ENCODE measurements at regions not wholly inside any gene's neighbourhood (a gene's known extent, or its start where the extent isn't known, plus 50 kb on each side); places are given as distances from the start of the nearest gene placed in this dataset.

- DNase-seq (peak; percentile 0), ATAC-seq (ENCODE audit: low read depth in 2 of 2) (peak in 1 of 2 donors; percentile 72)
- H3K27ac Mint-ChIP-seq = peak overlapping the region in 2 of 6 donors; percentile 19 to 88
- peaks cover 0 to 37% (median 18%) of the 10 kb centered on the region in 3 donors for H3K4me1 Mint-ChIP-seq
- no peaks in the 10 kb centered on the region for H3K36me3 Mint-ChIP-seq
- H3K4me3 Mint-ChIP-seq = peak overlapping the region in 1 of 8 donors; percentile 8
- H3K27me3 Mint-ChIP-seq = peaks cover 27 to 71% (median 48%) of the 10 kb centered on the region in 3 donors
- no peaks in the 10 kb centered on the region for H3K9me3 Mint-ChIP-seq
Measured at GRCh38 chr1:112063781-112064728, 74.6 kb upstream of the KCND3 start.

DNA sequence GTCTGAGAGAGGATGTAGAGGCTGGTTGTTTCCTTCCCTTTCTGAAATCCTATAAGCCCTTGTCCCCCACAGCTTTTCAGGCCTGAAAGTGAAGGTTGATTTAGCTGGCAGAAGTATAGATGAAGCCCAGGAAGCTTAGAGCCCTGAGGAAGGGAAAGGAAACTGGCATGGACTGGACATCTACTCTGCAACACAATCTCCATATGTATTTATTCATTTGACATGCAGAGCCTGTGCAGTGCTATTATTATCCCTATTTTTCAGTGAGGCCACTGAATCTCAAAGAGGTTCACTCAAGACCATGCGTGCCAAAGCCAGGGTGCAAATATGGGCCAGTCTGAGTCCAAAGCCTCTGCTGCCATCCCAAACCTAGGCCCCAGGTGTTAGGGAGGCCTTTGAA is 78.5 kb upstream of the KCND3 start:
- Mint-ChIP-seq H3K36me3 (peaks cover 0 to 7% of the 10 kb centered on the region in 2 donors), H3K4me1 (peaks cover 0 to 10% (median 0%) of the 10 kb centered on the region in 3 donors), H3K27ac (no peak overlapping the region), H3K4me3 (no peak overlapping the region), H3K9me3 (peaks cover 0 to 17% (median 8%) of the 10 kb centered on the region in 7 donors), H3K27me3 (peaks cover 33 to 68% (median 50%) of the 10 kb centered on the region in 3 donors)
- ATAC-seq (ENCODE audit: low read depth in 2 of 2) (no peak), DNase-seq (no peak)

GRCh38 chr1:112070677-112071076 is 81.2 kb upstream of the KCND3 start:
- Mint-ChIP-seq H3K9me3 (peaks cover 0 to 17% (median 10%) of the 10 kb centered on the region in 7 donors), H3K4me3 (no peak overlapping the region)

GRCh38 chr1:112074711-112075110 is 85.2 kb upstream of the KCND3 start:
- no peak overlapping the region for H3K4me3 Mint-ChIP-seq
- peaks cover 0 to 17% (median 10%) of the 10 kb centered on the region in 7 donors for H3K9me3 Mint-ChIP-seq
- peaks cover 0 to 7% of the 10 kb centered on the region in 2 donors for H3K36me3 Mint-ChIP-seq
- peak overlapping the region in 1 of 6 donors; percentile 12 for H3K27ac Mint-ChIP-seq
- peaks cover 8 to 30% (median 17%) of the 10 kb centered on the region in 3 donors for H3K27me3 Mint-ChIP-seq
- DNase-seq (no peak), ATAC-seq (ENCODE audit: low read depth in 2 of 2) (no peak)
- no peaks in the 10 kb centered on the region for H3K4me1 Mint-ChIP-seq

More at GRCh38 chr1:112070677-112071076, 81.2 kb upstream of the KCND3 start:
- Mint-ChIP-seq H3K27me3 (peaks cover 19 to 60% (median 39%) of the 10 kb centered on the region in 3 donors), H3K27ac (no peak overlapping the region), H3K36me3 (peaks cover 0 to 7% of the 10 kb centered on the region in 2 donors), H3K4me1 (no peaks in the 10 kb centered on the region)
- ATAC-seq (ENCODE audit: low read depth in 2 of 2) (no peak), DNase-seq (no peak)

DNA sequence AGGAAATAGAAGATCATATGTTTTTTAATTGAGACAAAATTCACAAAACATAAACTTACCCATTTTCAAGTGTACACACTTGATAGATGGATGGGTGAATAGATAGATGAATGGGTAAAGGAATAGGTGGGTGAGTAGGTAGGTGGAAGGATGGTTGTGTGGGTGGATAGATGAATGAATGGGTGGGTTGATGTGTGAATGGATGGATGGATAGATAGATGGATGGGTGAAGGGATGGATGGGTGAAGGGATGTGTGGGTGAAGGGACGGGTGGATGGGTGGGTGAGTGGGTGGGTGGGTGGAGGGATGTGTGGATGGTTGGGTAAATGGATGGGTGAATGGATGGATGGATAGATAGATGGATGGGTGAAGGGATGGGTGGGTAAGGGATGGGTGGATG is 86.1 kb upstream of the KCND3 start:
- Mint-ChIP-seq H3K36me3 (peaks cover 0 to 7% of the 10 kb centered on the region in 2 donors), H3K4me3 (no peak overlapping the region), H3K9me3 (peaks cover 0 to 13% (median 8%) of the 10 kb centered on the region in 7 donors), H3K4me1 (no peaks in the 10 kb centered on the region), H3K27me3 (peaks cover 7 to 21% (median 18%) of the 10 kb centered on the region in 3 donors), H3K27ac (no peak overlapping the region)
- DNase-seq = no peak
- no peak for ATAC-seq (ENCODE audit: low read depth in 2 of 2)

- Mint-ChIP-seq H3K9me3 (peaks cover 0 to 5% (median 0%) of the 10 kb centered on the region in 7 donors), H3K4me3 (no peak overlapping the region), H3K4me1 (no peaks in the 10 kb centered on the region), H3K27me3 (peaks cover 14 to 31% (median 25%) of the 10 kb centered on the region in 3 donors), H3K36me3 (no peaks in the 10 kb centered on the region), H3K27ac (no peak overlapping the region)
- DNase-seq (no peak), ATAC-seq (ENCODE audit: low read depth in 2 of 2) (no peak)
Measured at GRCh38 chr1:112079446-112079845, 90.0 kb upstream of the KCND3 start.

DNA sequence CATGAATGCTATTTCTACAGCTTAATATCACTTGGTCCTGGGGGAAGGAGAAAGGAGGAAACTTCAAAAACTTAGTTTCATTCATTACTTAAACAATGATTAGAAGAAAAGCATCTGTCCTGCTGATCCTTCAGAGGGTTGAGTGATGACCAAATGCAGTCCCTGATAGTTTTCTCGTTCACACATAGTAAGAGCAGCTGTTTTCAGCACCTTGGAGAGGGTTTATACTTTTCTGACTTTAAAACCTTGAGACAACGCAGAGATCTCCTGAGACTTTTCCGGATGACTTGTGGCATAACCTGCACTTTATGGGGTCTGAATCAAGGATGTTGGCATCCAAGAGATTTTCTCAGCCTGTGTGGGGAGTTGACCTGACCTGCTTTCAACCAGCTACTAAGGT is 94.0 kb upstream of the KCND3 start:
- H3K4me1 Mint-ChIP-seq = peaks cover 0 to 4% (median 0%) of the 10 kb centered on the region in 3 donors
- ATAC-seq (ENCODE audit: low read depth in 2 of 2) (no peak), DNase-seq (no peak)
- H3K4me3 Mint-ChIP-seq = no peak overlapping the region
- H3K9me3 Mint-ChIP-seq = peaks cover 0 to 5% (median 0%) of the 10 kb centered on the region in 7 donors
- peaks cover 19 to 43% (median 38%) of the 10 kb centered on the region in 3 donors for H3K27me3 Mint-ChIP-seq
- H3K27ac Mint-ChIP-seq = no peak overlapping the region
- no peaks in the 10 kb centered on the region for H3K36me3 Mint-ChIP-seq

GRCh38 chr1:112092656-112093371 is 103.3 kb upstream of the KCND3 start:
- Mint-ChIP-seq H3K27ac (no peak overlapping the region), H3K36me3 (no peaks in the 10 kb centered on the region), H3K4me3 (no peak overlapping the region), H3K4me1 (no peaks in the 10 kb centered on the region), H3K9me3 (peaks cover 0 to 5% (median 0%) of the 10 kb centered on the region in 7 donors), H3K27me3 (peaks cover 41 to 52% (median 46%) of the 10 kb centered on the region in 3 donors)
- DNase-seq (no peak), ATAC-seq (ENCODE audit: low read depth in 2 of 2) (no peak)

DNA sequence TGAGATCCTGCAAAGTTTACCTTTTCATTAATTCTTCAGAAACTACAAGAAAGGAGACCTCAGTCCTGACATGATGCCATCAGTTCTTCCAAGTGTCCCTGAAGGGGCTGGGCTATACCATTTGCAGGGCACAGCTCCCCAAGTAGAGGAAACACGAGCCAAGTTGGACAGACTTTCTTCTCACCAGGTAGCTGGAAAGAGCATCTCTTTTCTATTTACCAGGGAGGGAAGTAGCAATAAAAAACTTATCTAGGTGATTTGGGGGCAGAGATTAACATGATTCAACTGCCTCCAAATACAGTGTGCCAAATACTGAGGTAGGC is 103.9 kb upstream of the KCND3 start:
- ATAC-seq (ENCODE audit: low read depth in 2 of 2) = no peak
- no peaks in the 10 kb centered on the region for H3K36me3 Mint-ChIP-seq
- peaks cover 37 to 50% (median 42%) of the 10 kb centered on the region in 3 donors for H3K27me3 Mint-ChIP-seq

GRCh38 chr1:112099979-112100378 is 110.5 kb upstream of the KCND3 start:
- no peaks in the 10 kb centered on the region for H3K4me1 Mint-ChIP-seq
- H3K4me3 Mint-ChIP-seq = no peak overlapping the region
- peaks cover 0 to 16% (median 3%) of the 10 kb centered on the region in 7 donors for H3K9me3 Mint-ChIP-seq
- peaks cover 10 to 23% (median 21%) of the 10 kb centered on the region in 3 donors for H3K27me3 Mint-ChIP-seq
- ATAC-seq (ENCODE audit: low read depth in 2 of 2) (no peak), DNase-seq (no peak)
- H3K27ac Mint-ChIP-seq = no peak overlapping the region
- no peaks in the 10 kb centered on the region for H3K36me3 Mint-ChIP-seq

More for the DNA sequence above, 103.9 kb upstream of the KCND3 start:
- no peak overlapping the region for H3K27ac Mint-ChIP-seq
- no peak overlapping the region for H3K4me3 Mint-ChIP-seq
- DNase-seq = no peak
- H3K9me3 Mint-ChIP-seq = peaks cover 0 to 5% (median 0%) of the 10 kb centered on the region in 7 donors
- no peaks in the 10 kb centered on the region for H3K4me1 Mint-ChIP-seq

DNA sequence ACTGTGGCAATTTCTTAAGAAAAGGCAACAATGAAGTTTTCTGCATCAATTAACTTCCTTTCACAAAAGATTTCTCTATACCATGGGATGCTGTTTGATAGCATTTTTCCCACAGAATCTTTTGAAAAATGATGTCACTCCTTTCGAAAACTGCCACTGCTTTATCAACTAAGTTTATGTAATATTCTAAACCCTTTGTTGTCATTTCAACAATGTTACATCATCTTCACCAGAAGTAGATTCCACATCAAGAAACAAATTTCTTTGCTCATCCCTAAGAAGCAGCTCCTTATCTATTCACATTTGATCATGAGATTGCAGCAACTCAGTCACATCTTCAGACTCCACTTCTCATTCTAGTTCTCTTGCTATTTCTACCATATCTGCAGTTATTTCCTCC is 116.1 kb upstream of the KCND3 start:
- Mint-ChIP-seq H3K27ac (no peak overlapping the region), H3K9me3 (peaks cover 5 to 39% (median 9%) of the 10 kb centered on the region in 7 donors), H3K27me3 (peaks cover 10 to 44% (median 23%) of the 10 kb centered on the region in 3 donors), H3K4me3 (no peak overlapping the region), H3K4me1 (no peaks in the 10 kb centered on the region), H3K36me3 (peaks cover 0 to 4% of the 10 kb centered on the region in 2 donors)
- ATAC-seq (ENCODE audit: low read depth in 2 of 2) = no peak
- no peak for DNase-seq

GRCh38 chr1:112110031-112110430 is 120.6 kb upstream of the KCND3 start:
- H3K27me3 Mint-ChIP-seq = peaks cover 31 to 61% (median 37%) of the 10 kb centered on the region in 3 donors
- no peak for ATAC-seq (ENCODE audit: low read depth in 2 of 2)

DNA sequence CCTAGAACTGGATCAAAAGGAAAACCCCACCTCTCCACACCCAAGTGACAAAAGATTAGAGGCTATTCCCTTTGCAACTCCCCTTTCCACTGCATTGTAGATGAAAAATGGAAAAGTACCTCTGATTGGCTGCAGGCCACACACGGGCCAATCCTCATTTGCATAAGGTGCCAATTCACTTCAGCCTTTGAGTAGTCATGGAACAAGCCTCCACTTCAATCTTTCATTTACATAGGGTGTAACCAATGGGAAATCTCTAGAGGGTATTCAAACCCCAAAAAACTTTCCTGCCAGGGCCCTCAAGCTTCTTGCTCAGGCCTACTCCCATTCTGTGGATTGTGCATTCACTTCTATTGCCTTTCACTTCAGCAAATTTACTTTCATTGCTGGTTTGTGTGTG is 122.3 kb upstream of the KCND3 start:
- peaks cover 32 to 68% (median 37%) of the 10 kb centered on the region in 3 donors for H3K27me3 Mint-ChIP-seq
- no peak for ATAC-seq (ENCODE audit: low read depth in 2 of 2)

More at GRCh38 chr1:112110031-112110430, 120.6 kb upstream of the KCND3 start:
- Mint-ChIP-seq H3K9me3 (peaks cover 4 to 32% (median 7%) of the 10 kb centered on the region in 7 donors), H3K27ac (no peak overlapping the region), H3K36me3 (peaks cover 0 to 4% of the 10 kb centered on the region in 2 donors), H3K4me3 (no peak overlapping the region), H3K4me1 (no peaks in the 10 kb centered on the region)
- no peak for DNase-seq

More for the DNA sequence above, 122.3 kb upstream of the KCND3 start:
- no peaks in the 10 kb centered on the region for H3K4me1 Mint-ChIP-seq
- no peak overlapping the region for H3K4me3 Mint-ChIP-seq
- H3K27ac Mint-ChIP-seq = no peak overlapping the region
- H3K9me3 Mint-ChIP-seq = peaks cover 3 to 19% (median 6%) of the 10 kb centered on the region in 7 donors
- H3K36me3 Mint-ChIP-seq = peaks cover 0 to 3% of the 10 kb centered on the region in 2 donors
- no peak for DNase-seq
